ENCODE measurements at regions not wholly inside any gene's neighbourhood (a gene's known extent, or its start where the extent isn't known, plus 50 kb on each side); places are given as distances from the start of the nearest gene placed in this dataset.
"Not testable (repeated sequence)": the region's sequence is repeated elsewhere in the genome, so short reads cannot be mapped to it uniquely, and the experiment has no call there.

GRCh38 chr1:181249186-181249585 lies 160.7 kb downstream of the IER5 start:
- Histone ChIP-seq H3K9me3 (no peaks in the 10 kb centered on the region), H3K4me3 (ENCODE audit: low read depth in 1 of 2, low read length in 1 of 2) (no peak overlapping the region), H3K27me3 (no peaks in the 10 kb centered on the region), H3K36me3 (no peaks in the 10 kb centered on the region), H3K4me1 (ENCODE audit: control insufficient read depth in 1 of 2, insufficient read depth in 1 of 2, low read depth in 1 of 2, low read length in 1 of 2) (no peaks in the 10 kb centered on the region), H3K27ac (no peak overlapping the region)
- TF ChIP-seq CTCF (IDR thresholded peaks at IDR 0.05), result no peak

GRCh38 chr1:181250038-181250437 lies 161.5 kb downstream of the IER5 start:
- TF ChIP-seq CTCF (IDR thresholded peaks at IDR 0.05), result no peak
- H3K4me3 ChIP-seq (ENCODE audit: low read depth in 1 of 2, low read length in 1 of 2), result no peak overlapping the region
- no peaks in the 10 kb centered on the region for H3K9me3 ChIP-seq
- no peaks in the 10 kb centered on the region for H3K36me3 ChIP-seq
- H3K27ac ChIP-seq, result no peak overlapping the region
- no peaks in the 10 kb centered on the region for H3K4me1 ChIP-seq (ENCODE audit: control insufficient read depth in 1 of 2, insufficient read depth in 1 of 2, low read depth in 1 of 2, low read length in 1 of 2)
- H3K27me3 ChIP-seq, result no peaks in the 10 kb centered on the region

- H3K36me3 ChIP-seq, result no peaks in the 10 kb centered on the region
- TF ChIP-seq CTCF (IDR thresholded peaks at IDR 0.05), result no peak
- no peaks in the 10 kb centered on the region for H3K9me3 ChIP-seq
- H3K4me1 ChIP-seq (ENCODE audit: control insufficient read depth in 1 of 2, insufficient read depth in 1 of 2, low read depth in 1 of 2, low read length in 1 of 2), result no peaks in the 10 kb centered on the region
- no peak overlapping the region for H3K4me3 ChIP-seq (ENCODE audit: low read depth in 1 of 2, low read length in 1 of 2)
- no peaks in the 10 kb centered on the region for H3K27me3 ChIP-seq
- H3K27ac ChIP-seq, result no peak overlapping the region
Observed at GRCh38 chr1:181251001-181251712, 162.7 kb downstream of the IER5 start.

- no peak for TF ChIP-seq CTCF (IDR thresholded peaks at IDR 0.05)
- H3K9me3 ChIP-seq, result no peaks in the 10 kb centered on the region
Observed at GRCh38 chr1:181251713-181252075, 163.2 kb downstream of the IER5 start.

GRCh38 chr1:181253601-181254000 lies 165.1 kb downstream of the IER5 start:
- not testable (repeated sequence) for H3K36me3 ChIP-seq; H3K27ac ChIP-seq; H3K27me3 ChIP-seq; H3K4me1 ChIP-seq (ENCODE audit: control insufficient read depth in 1 of 2, insufficient read depth in 1 of 2, low read depth in 1 of 2, low read length in 1 of 2); H3K9me3 ChIP-seq; H3K4me3 ChIP-seq (ENCODE audit: low read depth in 1 of 2, low read length in 1 of 2)

More at GRCh38 chr1:181251713-181252075, 163.2 kb downstream of the IER5 start:
- H3K27ac ChIP-seq, result no peak overlapping the region
- H3K4me3 ChIP-seq (ENCODE audit: low read depth in 1 of 2, low read length in 1 of 2), result no peak overlapping the region
- no peaks in the 10 kb centered on the region for H3K36me3 ChIP-seq
- no peaks in the 10 kb centered on the region for H3K4me1 ChIP-seq (ENCODE audit: control insufficient read depth in 1 of 2, insufficient read depth in 1 of 2, low read depth in 1 of 2, low read length in 1 of 2)
- no peaks in the 10 kb centered on the region for H3K27me3 ChIP-seq

GRCh38 chr1:181255270-181255929 lies 166.9 kb downstream of the IER5 start:
- H3K9me3 ChIP-seq, result no peaks in the 10 kb centered on the region
- no peaks in the 10 kb centered on the region for H3K4me1 ChIP-seq (ENCODE audit: control insufficient read depth in 1 of 2, insufficient read depth in 1 of 2, low read depth in 1 of 2, low read length in 1 of 2)
- H3K4me3 ChIP-seq (ENCODE audit: low read depth in 1 of 2, low read length in 1 of 2), result no peak overlapping the region
- no peak for TF ChIP-seq CTCF (IDR thresholded peaks at IDR 0.05)
- H3K36me3 ChIP-seq, result no peaks in the 10 kb centered on the region
- H3K27ac ChIP-seq, result no peak overlapping the region
- no peaks in the 10 kb centered on the region for H3K27me3 ChIP-seq
